Cardiac fibroblast (primary cell): ENCODE measurements at regions not wholly inside any gene's neighbourhood (a gene's known extent, or its start where the extent isn't known, plus 50 kb on each side); places are given as distances from the start of the nearest gene placed in this dataset.

Source experiments
- DNase-seq, 2 donors: peaks; one replicate each; pipeline versions ENCODE4 v3.0.0 to v3.0.0-alpha.2; 2010; ENCODE audit warnings: low read depth in 2 of 2
- H3K4me3 ChIP-seq, 2 donors: replicated peaks in 1 of 2; 1 replicate in 1 of 2; 2 replicates in 1 of 2; pipeline ENCODE4 v1.5.1; 2011; ENCODE audit warnings: low read depth in 2 of 2, low read length in 2 of 2, mild to moderate bottlenecking in 2 of 2, moderate library complexity in 1 of 2
- TF ChIP-seq, protein P1 (sequence below): IDR thresholded peaks from one replicate; pipeline ENCODE4 v1.5.1; 2011; ENCODE audit warnings: low read depth, mild to moderate bottlenecking, low read length, inconsistent platforms

DNA sequence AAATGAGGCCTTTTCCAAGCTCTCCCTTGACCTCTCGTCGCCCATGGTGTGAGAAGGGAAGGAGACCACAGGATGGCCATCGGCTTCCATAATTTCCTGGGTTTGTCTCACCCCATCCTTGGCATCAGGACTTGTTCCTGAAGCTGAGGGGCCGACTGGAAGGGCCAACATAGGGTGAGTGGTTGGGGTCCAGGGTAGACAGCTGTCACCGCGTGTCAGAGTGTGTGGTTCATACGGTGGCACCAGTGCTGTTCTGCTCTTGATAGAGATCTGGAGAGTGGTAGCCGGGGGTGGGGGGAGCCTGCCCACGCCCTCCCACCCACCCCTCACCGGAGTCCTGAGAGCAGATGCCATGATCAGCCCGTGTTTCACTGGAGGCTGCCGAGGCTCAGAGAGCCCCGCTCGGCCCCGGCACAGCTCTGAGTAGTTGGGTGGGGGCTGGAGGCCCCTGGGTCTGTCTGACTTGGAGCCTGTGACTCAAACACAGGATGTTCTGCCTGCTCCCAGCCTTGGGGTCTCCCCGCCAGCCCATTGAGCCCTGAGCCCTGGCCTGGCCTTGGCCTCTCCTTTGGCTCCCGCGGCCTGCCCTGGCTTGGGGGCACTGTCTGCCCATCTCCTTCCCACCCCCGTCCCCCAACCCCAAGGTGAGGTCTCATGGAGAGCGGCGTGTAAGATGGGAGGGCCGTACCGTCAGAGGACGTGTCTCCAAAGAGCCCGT is 53.1 kb upstream of the IER5L start:
- DNase-seq: no peak
- H3K4me3 ChIP-seq: no peak overlapping the region
- TF ChIP-seq, protein P1, sequence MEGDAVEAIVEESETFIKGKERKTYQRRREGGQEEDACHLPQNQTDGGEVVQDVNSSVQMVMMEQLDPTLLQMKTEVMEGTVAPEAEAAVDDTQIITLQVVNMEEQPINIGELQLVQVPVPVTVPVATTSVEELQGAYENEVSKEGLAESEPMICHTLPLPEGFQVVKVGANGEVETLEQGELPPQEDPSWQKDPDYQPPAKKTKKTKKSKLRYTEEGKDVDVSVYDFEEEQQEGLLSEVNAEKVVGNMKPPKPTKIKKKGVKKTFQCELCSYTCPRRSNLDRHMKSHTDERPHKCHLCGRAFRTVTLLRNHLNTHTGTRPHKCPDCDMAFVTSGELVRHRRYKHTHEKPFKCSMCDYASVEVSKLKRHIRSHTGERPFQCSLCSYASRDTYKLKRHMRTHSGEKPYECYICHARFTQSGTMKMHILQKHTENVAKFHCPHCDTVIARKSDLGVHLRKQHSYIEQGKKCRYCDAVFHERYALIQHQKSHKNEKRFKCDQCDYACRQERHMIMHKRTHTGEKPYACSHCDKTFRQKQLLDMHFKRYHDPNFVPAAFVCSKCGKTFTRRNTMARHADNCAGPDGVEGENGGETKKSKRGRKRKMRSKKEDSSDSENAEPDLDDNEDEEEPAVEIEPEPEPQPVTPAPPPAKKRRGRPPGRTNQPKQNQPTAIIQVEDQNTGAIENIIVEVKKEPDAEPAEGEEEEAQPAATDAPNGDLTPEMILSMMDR: no peak

DNA sequence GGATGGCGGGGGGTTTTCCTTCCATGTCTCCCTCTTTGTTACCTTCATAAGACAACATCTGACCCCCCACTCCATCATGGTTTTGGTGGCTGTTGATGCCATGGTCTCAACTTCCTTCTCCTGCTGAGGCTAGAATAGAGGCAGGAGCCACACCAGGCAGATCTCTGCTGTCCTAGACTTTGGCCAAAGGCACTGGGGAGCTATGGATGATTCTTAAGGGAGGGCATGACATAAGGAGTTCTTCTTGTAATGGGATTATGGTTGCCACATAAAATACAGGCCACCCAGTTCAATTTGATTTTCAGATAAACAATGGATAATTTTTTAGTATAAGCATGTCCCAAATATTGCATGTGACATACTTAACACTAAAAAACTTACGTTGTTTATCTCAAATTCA is 52.2 kb upstream of the IER5L start:
- TF ChIP-seq, protein P1: no peak
- no peak for DNase-seq
- H3K4me3 ChIP-seq: no peak overlapping the region
